H9 (cell line): ENCODE measurements at regions not wholly inside any gene's neighbourhood (a gene's known extent, or its start where the extent isn't known, plus 50 kb on each side); places are given as distances from the start of the nearest gene placed in this dataset.
A peak's percentile ranks its signal among the peaks of the same experiment; 100 is the strongest.
"Not testable (repeated sequence)": the region's sequence is repeated elsewhere in the genome, so short reads cannot be mapped to it uniquely, and the experiment has no call there.

Experiments
- DNase-seq: peaks from one replicate; pipeline ENCODE4 v3.0.0-alpha.2; 2017
- H2AFZ ChIP-seq: one replicate; pipeline ENCODE4 v1.6.1; 2013; ENCODE audit warnings: mild to moderate bottlenecking, low read length, control low read depth, moderate library complexity
- H2AK5ac ChIP-seq: 2 replicates; pipeline ENCODE4 v1.6.1; 2013; ENCODE audit warnings: low read length, control low read depth, mixed read lengths; ENCODE audit not compliant: insufficient read length
- H2BK120ac ChIP-seq: one replicate; pipeline ENCODE4 v1.6.1; 2013; ENCODE audit warnings: low read depth, mild to moderate bottlenecking, low read length, control low read depth, inconsistent platforms; ENCODE audit not compliant: poor library complexity, severe bottlenecking
- H2BK12ac ChIP-seq: 2 replicates; pipeline ENCODE4 v1.6.1; 2013; ENCODE audit warnings: low read length, control low read depth, mixed read lengths, low read depth; ENCODE audit not compliant: insufficient read length
- H2BK15ac ChIP-seq: 2 replicates; pipeline ENCODE4 v1.6.1; 2013; ENCODE audit warnings: low read depth, low read length, control low read depth
- H2BK20ac ChIP-seq: one replicate; pipeline ENCODE4 v1.6.1; 2013; ENCODE audit warnings: low read depth, mild to moderate bottlenecking, low read length, control low read depth, inconsistent platforms; ENCODE audit not compliant: poor library complexity, severe bottlenecking
- H2BK5ac ChIP-seq: 2 replicates; pipeline ENCODE4 v1.6.1; 2013; ENCODE audit warnings: low read length, control low read depth, mixed read lengths; ENCODE audit not compliant: insufficient read length
- H3K14ac ChIP-seq: 2 replicates; pipeline ENCODE4 v1.6.1; 2013; ENCODE audit warnings: low read length, control low read depth; ENCODE audit not compliant: insufficient read depth
- H3K18ac ChIP-seq: 2 replicates; pipeline ENCODE4 v1.6.1; 2013; ENCODE audit warnings: low read depth, mild to moderate bottlenecking, mixed read lengths, low read length, control low read depth; ENCODE audit not compliant: insufficient read length
- H3K23ac ChIP-seq: 2 replicates; pipeline ENCODE4 v1.6.1; 2013; ENCODE audit warnings: low read length, control low read depth, mixed read lengths, low read depth; ENCODE audit not compliant: insufficient read length
- H3K23me2 ChIP-seq: 2 replicates; pipeline ENCODE4 v1.6.1; 2013; ENCODE audit warnings: low read depth, mild to moderate bottlenecking, mixed read lengths, low read length, control low read depth; ENCODE audit not compliant: insufficient read length, poor library complexity, severe bottlenecking
- H3K27ac ChIP-seq: 2 replicates; pipeline ENCODE4 v1.5.1; 2013; ENCODE audit warnings: low read length, control low read depth, mixed read lengths, low read depth; ENCODE audit not compliant: insufficient read length
- H3K27me3 ChIP-seq: 2 replicates; pipeline ENCODE4 v1.6.1; 2013; ENCODE audit warnings: low read length, control low read depth, inconsistent platforms; ENCODE audit not compliant: insufficient read depth
- H3K4ac ChIP-seq: 2 replicates; pipeline ENCODE4 v1.6.1; 2013; ENCODE audit warnings: low read depth, mild to moderate bottlenecking, control low read depth, inconsistent platforms, low read length, moderate library complexity
- H3K4me1 ChIP-seq: 2 replicates; pipeline ENCODE4 v1.6.1; 2013; ENCODE audit warnings: low read length, control low read depth, inconsistent platforms; ENCODE audit not compliant: insufficient read depth
- H3K4me2 ChIP-seq: 2 replicates; pipeline ENCODE4 v1.6.1; 2013; ENCODE audit warnings: low read length, control low read depth, mixed read lengths; ENCODE audit not compliant: insufficient read length, insufficient read depth
- H3K56ac ChIP-seq: 2 replicates; pipeline ENCODE4 v1.6.1; 2013; ENCODE audit warnings: low read depth, mild to moderate bottlenecking, mixed read lengths, low read length, control low read depth; ENCODE audit not compliant: insufficient read length
- H3K79me1 ChIP-seq: 2 replicates; pipeline ENCODE4 v1.6.1; 2013; ENCODE audit warnings: low read depth, mild to moderate bottlenecking, moderate library complexity, low read length, control low read depth, inconsistent platforms; ENCODE audit not compliant: insufficient read depth, poor library complexity, severe bottlenecking
- H3K79me2 ChIP-seq: 2 replicates; pipeline ENCODE4 v1.6.1; 2013; ENCODE audit warnings: low read length, control low read depth, inconsistent platforms; ENCODE audit not compliant: insufficient read depth
- H3K9ac ChIP-seq: 2 replicates; pipeline ENCODE4 v1.6.1; 2013; ENCODE audit warnings: low read length, control low read depth, mixed read lengths; ENCODE audit not compliant: insufficient read length; ENCODE audit errors: extremely low read depth
- H3K9me3 ChIP-seq: one replicate; pipeline ENCODE4 v1.6.1; 2013; ENCODE audit warnings: low read depth, low read length, inconsistent platforms; ENCODE audit not compliant: control insufficient read depth
- H3T11ph ChIP-seq: one replicate; pipeline ENCODE4 v1.6.1; 2013; ENCODE audit warnings: mild to moderate bottlenecking, low read length, control low read depth, inconsistent platforms
- H4K20me1 ChIP-seq: one replicate; pipeline ENCODE4 v1.6.1; 2013; ENCODE audit not compliant: control insufficient read depth, insufficient read length, insufficient read depth
- H4K5ac ChIP-seq: 2 replicates; pipeline ENCODE4 v1.6.1; 2013; ENCODE audit warnings: low read depth, mild to moderate bottlenecking, mixed read lengths, low read length, control low read depth; ENCODE audit not compliant: insufficient read length
- H4K8ac ChIP-seq: replicated peaks from 2 replicates; pipeline ENCODE4 v1.6.1; 2013; ENCODE audit warnings: low read length, control low read depth, mixed read lengths, low read depth; ENCODE audit not compliant: insufficient read length
- H4K91ac ChIP-seq: 2 replicates; pipeline ENCODE4 v1.6.1; 2013; ENCODE audit warnings: low read depth, mild to moderate bottlenecking, moderate library complexity, mixed read lengths, low read length, control low read depth; ENCODE audit not compliant: insufficient read length
- H3K27ac Mint-ChIP-seq, 3 experiments: 2 replicates in 2 of 3; 3 replicates in 1 of 3; pipeline ENCODE4 v1.8.0; 2020 to 2021; ENCODE audit warnings: mixed read lengths in 3 of 3, mild to moderate bottlenecking in 1 of 3, moderate library complexity in 1 of 3
- H3K27me3 Mint-ChIP-seq: 2 replicates; pipeline ENCODE4 v1.8.0; 2021; ENCODE audit warnings: low read depth, mild to moderate bottlenecking, moderate library complexity, mixed read lengths
- H3K36me3 Mint-ChIP-seq, 3 experiments: 2 replicates in 2 of 3; 3 replicates in 1 of 3; pipeline ENCODE4 v1.8.0; 2020 to 2021; ENCODE audit warnings: low read depth in 3 of 3, mixed read lengths in 3 of 3; ENCODE audit not compliant: insufficient read depth in 1 of 3
- H3K4me1 Mint-ChIP-seq, 2 experiments: 2 replicates each; pipeline ENCODE4 v1.8.0; 2020; ENCODE audit warnings: mixed read lengths in 2 of 2
- H3K4me3 Mint-ChIP-seq, 2 experiments: 2 replicates in 1 of 2; 3 replicates in 1 of 2; pipeline ENCODE4 v1.8.0; 2020 to 2021; ENCODE audit warnings: mild to moderate bottlenecking in 2 of 2, mixed read lengths in 2 of 2, moderate library complexity in 1 of 2
- H3K9me3 Mint-ChIP-seq, 2 experiments: 2 replicates in 1 of 2; 3 replicates in 1 of 2; pipeline ENCODE4 v1.8.0; 2020; ENCODE audit warnings: mild to moderate bottlenecking in 2 of 2, mixed read lengths in 2 of 2, moderate library complexity in 1 of 2
- WGBS: extraction: QIAGEN DNeasy Blood & Tissue Kit; methylation state at CpG from one replicate; pipeline ENCODE4 v1.1.7; 2013; ENCODE audit warnings: missing lambda C conversion rate, low lambda C conversion rate, mixed read lengths; ENCODE audit not compliant: insufficient read length; ENCODE audit errors: extremely low coverage; 5-methylcytosine and 5-hydroxymethylcytosine counted together
- TF ChIP-seq, protein P1 (sequence below): fragments of 200-600 bp; sonication (generic); conservative IDR thresholded peaks from 3 replicates; pipeline ENCODE4 v1.8.0; 2021; ENCODE audit warnings: antibody characterized with exemption, mild to moderate bottlenecking

DNA sequence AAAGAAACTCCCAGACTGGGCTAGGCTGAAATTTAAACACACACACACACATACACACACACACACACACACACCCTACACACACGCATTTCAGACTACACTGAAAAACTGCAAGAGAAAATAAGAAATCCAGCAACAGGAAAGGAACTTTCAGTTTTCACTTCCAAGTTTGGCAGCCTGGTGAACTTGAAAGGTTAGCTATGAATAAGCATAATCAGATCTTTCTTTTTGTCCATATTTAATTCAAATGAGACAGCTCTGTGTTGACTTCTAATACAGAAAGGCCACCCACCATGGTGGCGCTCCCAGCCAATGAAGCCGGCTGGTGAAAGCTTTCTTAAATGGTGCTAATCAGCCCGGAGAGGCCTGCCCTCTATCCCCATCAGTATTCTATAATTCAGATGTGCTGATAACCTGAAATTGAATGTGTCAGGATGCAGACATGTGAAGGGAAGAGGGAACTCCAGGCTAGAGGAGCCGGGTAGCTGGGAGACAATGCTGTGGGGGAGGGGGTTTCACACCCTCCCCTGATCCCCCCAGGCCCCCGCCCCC lies 108.3 kb upstream of the ZNF536 start:
- no peaks in the 10 kb centered on the region for H3K36me3 Mint-ChIP-seq
- Histone ChIP-seq H3K23me2 (no peaks in the 10 kb centered on the region), H3K56ac (no peak overlapping the region), H2BK12ac (no peak overlapping the region), H3K79me1 (no peaks in the 10 kb centered on the region), H3K27ac (no peak overlapping the region), H3K27me3 (no peaks in the 10 kb centered on the region), H2BK120ac (no peak overlapping the region), H4K20me1 (no peaks in the 10 kb centered on the region), H3K23ac (no peak overlapping the region), H3K4me2 (no peak overlapping the region), H3T11ph (no peak overlapping the region), H4K8ac (no peak overlapping the region), H3K9ac (no peak overlapping the region), H3K4ac (no peak overlapping the region), H3K9me3 (no peaks in the 10 kb centered on the region), H2BK20ac (no peak overlapping the region), H2AFZ (no peak overlapping the region), H3K4me1 (no peaks in the 10 kb centered on the region; the same call in 1 of the 2 replicates), H2BK15ac (no peak overlapping the region), H4K5ac (no peak overlapping the region), H3K14ac (no peak overlapping the region), H3K18ac (no peak overlapping the region), H2AK5ac (no peak overlapping the region), H2BK5ac (no peak overlapping the region), H3K79me2 (no peaks in the 10 kb centered on the region), H4K91ac (no peak overlapping the region)
- peaks cover 18% of the 10 kb centered on the region for H3K27me3 Mint-ChIP-seq
- H3K4me3 Mint-ChIP-seq = no peak overlapping the region
- H3K4me1 Mint-ChIP-seq = peaks cover 32 to 45% of the 10 kb centered on the region in 2 experiments
- no peak overlapping the region for H3K27ac Mint-ChIP-seq
- DNase-seq = no peak
- no peaks in the 10 kb centered on the region for H3K9me3 Mint-ChIP-seq
- TF ChIP-seq, protein P1, sequence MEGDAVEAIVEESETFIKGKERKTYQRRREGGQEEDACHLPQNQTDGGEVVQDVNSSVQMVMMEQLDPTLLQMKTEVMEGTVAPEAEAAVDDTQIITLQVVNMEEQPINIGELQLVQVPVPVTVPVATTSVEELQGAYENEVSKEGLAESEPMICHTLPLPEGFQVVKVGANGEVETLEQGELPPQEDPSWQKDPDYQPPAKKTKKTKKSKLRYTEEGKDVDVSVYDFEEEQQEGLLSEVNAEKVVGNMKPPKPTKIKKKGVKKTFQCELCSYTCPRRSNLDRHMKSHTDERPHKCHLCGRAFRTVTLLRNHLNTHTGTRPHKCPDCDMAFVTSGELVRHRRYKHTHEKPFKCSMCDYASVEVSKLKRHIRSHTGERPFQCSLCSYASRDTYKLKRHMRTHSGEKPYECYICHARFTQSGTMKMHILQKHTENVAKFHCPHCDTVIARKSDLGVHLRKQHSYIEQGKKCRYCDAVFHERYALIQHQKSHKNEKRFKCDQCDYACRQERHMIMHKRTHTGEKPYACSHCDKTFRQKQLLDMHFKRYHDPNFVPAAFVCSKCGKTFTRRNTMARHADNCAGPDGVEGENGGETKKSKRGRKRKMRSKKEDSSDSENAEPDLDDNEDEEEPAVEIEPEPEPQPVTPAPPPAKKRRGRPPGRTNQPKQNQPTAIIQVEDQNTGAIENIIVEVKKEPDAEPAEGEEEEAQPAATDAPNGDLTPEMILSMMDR = no peak
- WGBS = no CpG with 5 or more reads among the region's 6 CpGs

DNA sequence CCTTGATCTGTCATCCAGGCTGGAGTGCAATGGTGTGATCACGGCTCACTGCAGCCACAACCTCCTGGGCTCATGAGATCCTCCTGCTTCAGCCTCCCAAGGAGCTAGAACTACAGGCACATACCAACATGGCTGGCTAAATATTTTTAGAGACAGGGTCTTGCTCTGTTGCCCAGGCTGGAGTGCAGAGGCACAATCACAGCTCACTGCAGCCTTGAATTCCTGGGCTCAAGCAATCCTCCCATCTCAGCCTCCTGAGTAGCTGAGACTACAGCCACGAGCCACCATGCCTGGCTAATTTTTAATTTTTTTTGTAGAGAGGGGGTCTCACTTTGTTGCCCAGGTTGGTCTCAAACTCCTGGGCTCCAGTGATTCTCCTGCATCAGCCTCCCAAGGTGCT lies 106.3 kb upstream of the ZNF536 start:
- not testable (repeated sequence) for H3K23me2 ChIP-seq, H3K79me2 ChIP-seq, H3K23ac ChIP-seq, H3K4me3 Mint-ChIP-seq, H3K14ac ChIP-seq, H3K36me3 Mint-ChIP-seq, H4K8ac ChIP-seq, H3K79me1 ChIP-seq, H3K4me1 ChIP-seq, H3K27ac ChIP-seq, H3K4ac ChIP-seq, H2BK120ac ChIP-seq, H3K18ac ChIP-seq, H3K9me3 ChIP-seq, H3K9ac ChIP-seq, H2BK15ac ChIP-seq, H3K9me3 Mint-ChIP-seq, H2BK12ac ChIP-seq, H4K91ac ChIP-seq, H3K27me3 ChIP-seq, H2AK5ac ChIP-seq, H3K27ac Mint-ChIP-seq, H4K20me1 ChIP-seq, H2BK20ac ChIP-seq, H3K4me2 ChIP-seq, H2BK5ac ChIP-seq, H3K56ac ChIP-seq, H4K5ac ChIP-seq, H2AFZ ChIP-seq, H3T11ph ChIP-seq
- whole genome bisulfite sequencing = no CpG with 5 or more reads among the region's 2 CpGs
- Mint-ChIP-seq H3K4me1 (peaks cover 33 to 48% of the 10 kb centered on the region in 2 experiments), H3K27me3 (peaks cover 18% of the 10 kb centered on the region)
- DNase-seq = peak; percentile 8
